Lower leg skin (tissue), 3 donors: ENCODE measurements at regions not wholly inside any gene's neighbourhood (a gene's known extent, or its start where the extent isn't known, plus 50 kb on each side); places are given as distances from the start of the nearest gene placed in this dataset.

ENCODE experiments used
- POLR2A ChIP-seq, 2 donors: fragments of 450-650 bp; IDR thresholded peaks; one replicate each; pipeline ENCODE4 v1.6.1; 2016 to 2017; ENCODE audit warnings: antibody characterized with exemption in 2 of 2, mild to moderate bottlenecking in 1 of 2, moderate library complexity in 1 of 2
- TF ChIP-seq, protein P1 (sequence below), 3 donors: fragments of 450-650 bp; IDR thresholded peaks; one replicate each; pipeline ENCODE4 v1.5.1; 2016; ENCODE audit warnings: antibody characterized with exemption in 3 of 3, mild to moderate bottlenecking in 3 of 3, moderate library complexity in 2 of 3

DNA sequence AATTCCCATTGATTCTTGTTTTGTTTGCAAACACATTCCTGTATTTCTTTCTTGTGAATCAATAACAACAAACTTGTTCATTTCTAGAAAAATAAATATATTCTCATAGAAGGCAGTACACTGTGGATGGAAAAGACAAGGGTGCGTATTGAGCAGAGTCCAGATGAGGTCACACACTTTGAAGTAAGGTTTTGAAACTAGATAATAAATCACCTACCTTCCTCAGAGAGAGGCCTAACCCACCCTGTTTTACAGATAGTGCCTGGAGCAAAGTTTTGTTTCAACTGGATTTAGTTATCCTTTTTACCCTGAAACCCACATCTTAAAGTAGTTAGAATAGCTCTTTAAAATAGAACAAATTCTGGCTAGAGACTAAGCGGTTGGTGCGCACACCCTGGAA is 137.1 kb upstream of the PIEZO2 start:
- TF ChIP-seq, protein P1, sequence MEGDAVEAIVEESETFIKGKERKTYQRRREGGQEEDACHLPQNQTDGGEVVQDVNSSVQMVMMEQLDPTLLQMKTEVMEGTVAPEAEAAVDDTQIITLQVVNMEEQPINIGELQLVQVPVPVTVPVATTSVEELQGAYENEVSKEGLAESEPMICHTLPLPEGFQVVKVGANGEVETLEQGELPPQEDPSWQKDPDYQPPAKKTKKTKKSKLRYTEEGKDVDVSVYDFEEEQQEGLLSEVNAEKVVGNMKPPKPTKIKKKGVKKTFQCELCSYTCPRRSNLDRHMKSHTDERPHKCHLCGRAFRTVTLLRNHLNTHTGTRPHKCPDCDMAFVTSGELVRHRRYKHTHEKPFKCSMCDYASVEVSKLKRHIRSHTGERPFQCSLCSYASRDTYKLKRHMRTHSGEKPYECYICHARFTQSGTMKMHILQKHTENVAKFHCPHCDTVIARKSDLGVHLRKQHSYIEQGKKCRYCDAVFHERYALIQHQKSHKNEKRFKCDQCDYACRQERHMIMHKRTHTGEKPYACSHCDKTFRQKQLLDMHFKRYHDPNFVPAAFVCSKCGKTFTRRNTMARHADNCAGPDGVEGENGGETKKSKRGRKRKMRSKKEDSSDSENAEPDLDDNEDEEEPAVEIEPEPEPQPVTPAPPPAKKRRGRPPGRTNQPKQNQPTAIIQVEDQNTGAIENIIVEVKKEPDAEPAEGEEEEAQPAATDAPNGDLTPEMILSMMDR (IDR thresholded peaks at IDR 0.05): no peak
- TF ChIP-seq POLR2A (IDR thresholded peaks at IDR 0.05): no peak
